GM19438 (cell line): ENCODE measurements at regions not wholly inside any gene's neighbourhood (a gene's known extent, or its start where the extent isn't known, plus 50 kb on each side); places are given as distances from the start of the nearest gene placed in this dataset.
A peak's percentile ranks its signal among the peaks of the same experiment; 100 is the strongest.

Experiments used
- ATAC-seq: cut with Tn5 transposase; IDR thresholded peaks from one replicate; pipeline ENCODE4 v1.9.1; 2021; ENCODE audit warnings: low read depth; ENCODE audit not compliant: unreplicated experiment

- ATAC-seq = no peak
These were observed 127.3 kb downstream of the TMA16 start for GRCh38 chr4:163621821-163622220.

GRCh38 chr4:163622379-163623035, 128.0 kb downstream of the TMA16 start:
- no peak for ATAC-seq

- ATAC-seq = no peak
These were observed 129.3 kb downstream of the TMA16 start for GRCh38 chr4:163623787-163624186.

GRCh38 chr4:163624727-163625126, 130.2 kb downstream of the TMA16 start:
- no peak for ATAC-seq

- ATAC-seq = no peak
These were observed 136.8 kb downstream of the TMA16 start for GRCh38 chr4:163631288-163631687.

GRCh38 chr4:163638909-163639308, 144.4 kb downstream of the TMA16 start:
- ATAC-seq = no peak

- no peak for ATAC-seq
These were observed 155.1 kb downstream of the TMA16 start for GRCh38 chr4:163649557-163650091.

GRCh38 chr4:163651761-163652160, 157.3 kb downstream of the TMA16 start:
- no peak for ATAC-seq

- ATAC-seq = no peak
These were observed 160.1 kb downstream of the TMA16 start for GRCh38 chr4:163654621-163655020.

- no peak for ATAC-seq
These were observed 166.1 kb downstream of the TMA16 start for GRCh38 chr4:163660636-163661035.

GRCh38 chr4:163662768-163663167, 168.3 kb downstream of the TMA16 start:
- ATAC-seq = no peak

GRCh38 chr4:163663454-163664225, 169.2 kb downstream of the TMA16 start:
- peak; percentile 63 for ATAC-seq

- ATAC-seq = no peak
These were observed 170.6 kb downstream of the TMA16 start for GRCh38 chr4:163665101-163665500.

GRCh38 chr4:163665521-163666331, 171.2 kb downstream of the TMA16 start:
- no peak for ATAC-seq

GRCh38 chr4:163666332-163666873, 171.9 kb downstream of the TMA16 start:
- no peak for ATAC-seq

GRCh38 chr4:163672751-163673150, 178.3 kb downstream of the TMA16 start:
- ATAC-seq = no peak

- no peak for ATAC-seq
These were observed 179.6 kb downstream of the TMA16 start for GRCh38 chr4:163673848-163674697.

- no peak for ATAC-seq
These were observed 184.7 kb downstream of the TMA16 start for GRCh38 chr4:163679189-163679588.

- ATAC-seq = no peak
These were observed 186.1 kb downstream of the TMA16 start for GRCh38 chr4:163680386-163681098.
